DND-41 (cell line): ENCODE measurements at regions not wholly inside any gene's neighbourhood (a gene's known extent, or its start where the extent isn't known, plus 50 kb on each side); places are given as distances from the start of the nearest gene placed in this dataset.

Experiments
- ATAC-seq: fragments of 200-7000 bp; cut with Tn5 transposase; 3 replicates; pipeline ENCODE4 v1.9.1; 2021; ENCODE audit warnings: low read depth; ENCODE audit not compliant: insufficient read depth
- DNase-seq: peaks from one replicate; pipeline ENCODE4 v3.0.0-alpha.2; 2020
- H2AFZ ChIP-seq: 2 replicates; pipeline ENCODE4 v1.6.0; 2012; ENCODE audit warnings: low read depth, low read length
- H3K27ac ChIP-seq: 2 replicates; pipeline ENCODE4 v1.5.1; 2012; ENCODE audit warnings: low read length, inconsistent platforms
- H3K27me3 ChIP-seq: fragments of 200-600 bp; sonication (generic); 2 replicates; pipeline ENCODE4 v1.6.0; 2012; ENCODE audit warnings: low read length, mild to moderate bottlenecking, inconsistent platforms; ENCODE audit not compliant: insufficient read depth, poor library complexity
- H3K36me3 ChIP-seq: 2 replicates; pipeline ENCODE4 v1.5.1; 2012; ENCODE audit warnings: low read length, inconsistent platforms; ENCODE audit not compliant: insufficient read depth
- H3K4me1 ChIP-seq: 2 replicates; pipeline ENCODE4 v1.5.1; 2012; ENCODE audit warnings: mild to moderate bottlenecking, low read length; ENCODE audit not compliant: insufficient read depth
- H3K4me2 ChIP-seq: 2 replicates; pipeline ENCODE4 v1.6.0; 2012; ENCODE audit warnings: mild to moderate bottlenecking, moderate library complexity, low read length, inconsistent platforms; ENCODE audit not compliant: insufficient read depth
- H3K4me3 ChIP-seq, 2 experiments: fragments of 200-600 bp in 1 of 2; shearing (Covaris generic) in 1 of 2; 2 replicates each; pipeline ENCODE4 v1.5.1; 2012 to 2016; ENCODE audit warnings: inconsistent platforms in 2 of 2, low read length in 2 of 2, mild to moderate bottlenecking in 2 of 2, low read depth in 1 of 2, moderate library complexity in 1 of 2
- H3K79me2 ChIP-seq: 2 replicates; pipeline ENCODE4 v1.6.0; 2012; ENCODE audit warnings: low read length, inconsistent platforms; ENCODE audit not compliant: insufficient read depth
- H3K9ac ChIP-seq: 2 replicates; pipeline ENCODE4 v1.6.0; 2012; ENCODE audit warnings: low read depth, mild to moderate bottlenecking, inconsistent platforms, low read length, moderate library complexity
- H3K9me3 ChIP-seq: 2 replicates; pipeline ENCODE4 v1.5.1; 2012; ENCODE audit warnings: low read length, moderate library complexity, mild to moderate bottlenecking, inconsistent platforms; ENCODE audit not compliant: insufficient read depth, severe bottlenecking
- H4K20me1 ChIP-seq: 2 replicates; pipeline ENCODE4 v1.6.0; 2012; ENCODE audit warnings: low read length; ENCODE audit not compliant: insufficient read depth
- CTCF ChIP-seq: IDR thresholded peaks from 2 replicates; pipeline ENCODE4 v1.5.1; 2012; ENCODE audit warnings: borderline replicate concordance, low read length, moderate library complexity, mild to moderate bottlenecking; ENCODE audit not compliant: poor library complexity, severe bottlenecking; ENCODE audit errors: extremely low read depth
- EZH2 ChIP-seq: IDR thresholded peaks from 3 replicates; pipeline ENCODE4 v1.6.1; 2012; ENCODE audit warnings: borderline replicate concordance, low read depth, mild to moderate bottlenecking, moderate library complexity, low read length, inconsistent platforms; ENCODE audit not compliant: severe bottlenecking

GRCh38 chr5:60352992-60353599 lies 346.9 kb downstream of the DEPDC1B start:
- no peak for TF ChIP-seq EZH2
- TF ChIP-seq CTCF: no peak
- Histone ChIP-seq H2AFZ (no peak overlapping the region), H3K27me3 (peaks cover 2% of the 10 kb centered on the region), H3K9me3 (no peaks in the 10 kb centered on the region), H3K4me3 (no peak overlapping the region), H4K20me1 (no peaks in the 10 kb centered on the region), H3K27ac (no peak overlapping the region), H3K36me3 (no peaks in the 10 kb centered on the region), H3K4me2 (no peak overlapping the region), H3K79me2 (no peaks in the 10 kb centered on the region), H3K9ac (no peak overlapping the region), H3K4me1 (no peaks in the 10 kb centered on the region)
- ATAC-seq (no peak), DNase-seq (no peak)

- Histone ChIP-seq H4K20me1 (no peaks in the 10 kb centered on the region), H3K4me1 (no peaks in the 10 kb centered on the region), H3K36me3 (no peaks in the 10 kb centered on the region), H3K9me3 (no peaks in the 10 kb centered on the region), H2AFZ (no peak overlapping the region), H3K79me2 (no peaks in the 10 kb centered on the region), H3K9ac (no peak overlapping the region), H3K27me3 (no peaks in the 10 kb centered on the region), H3K4me3 (no peak overlapping the region), H3K4me2 (no peak overlapping the region), H3K27ac (no peak overlapping the region)
- DNase-seq (no peak), ATAC-seq (no peak)
- TF ChIP-seq CTCF (no peak), EZH2 (no peak)
These were observed 349.2 kb downstream of the DEPDC1B start for GRCh38 chr5:60350794-60351193.

- no peak for ATAC-seq
- H3K4me2 ChIP-seq: no peak overlapping the region
- no peak overlapping the region for H3K9ac ChIP-seq
- no peak overlapping the region for H2AFZ ChIP-seq
- H3K9me3 ChIP-seq: no peaks in the 10 kb centered on the region
- no peak for TF ChIP-seq EZH2
- TF ChIP-seq CTCF: no peak
- H3K36me3 ChIP-seq: no peaks in the 10 kb centered on the region
- no peaks in the 10 kb centered on the region for H3K27me3 ChIP-seq
- DNase-seq: no peak
- H3K27ac ChIP-seq: no peak overlapping the region
- no peaks in the 10 kb centered on the region for H3K4me1 ChIP-seq
- no peak overlapping the region for H3K4me3 ChIP-seq
- H4K20me1 ChIP-seq: no peaks in the 10 kb centered on the region
- H3K79me2 ChIP-seq: no peaks in the 10 kb centered on the region
These were observed 350.0 kb downstream of the DEPDC1B start for GRCh38 chr5:60349891-60350415.
